HG03521 (cell line): ENCODE measurements at regions not wholly inside any gene's neighbourhood (a gene's known extent, or its start where the extent isn't known, plus 50 kb on each side); places are given as distances from the start of the nearest gene placed in this dataset.

Experiments used
- ATAC-seq: cut with Tn5 transposase; IDR thresholded peaks from one replicate; pipeline ENCODE4 v1.9.1; 2021; ENCODE audit warnings: mild to moderate bottlenecking, moderate library complexity; ENCODE audit not compliant: unreplicated experiment

GRCh38 chr18:45556222-45556621 lies 59.1 kb upstream of the SLC14A2 start:
- ATAC-seq: no peak

- ATAC-seq: no peak
Measured at GRCh38 chr18:45557287-45557686, 58.0 kb upstream of the SLC14A2 start.

GRCh38 chr18:45557779-45558178 lies 57.5 kb upstream of the SLC14A2 start:
- ATAC-seq: no peak

GRCh38 chr18:45559258-45559657 lies 56.0 kb upstream of the SLC14A2 start:
- no peak for ATAC-seq

- no peak for ATAC-seq
Measured at GRCh38 chr18:45560870-45561269, 54.4 kb upstream of the SLC14A2 start.

- no peak for ATAC-seq
Measured at GRCh38 chr18:45562567-45563479, 52.5 kb upstream of the SLC14A2 start.

- ATAC-seq: no peak
Measured at GRCh38 chr18:45565280-45565970, 49.9 kb upstream of the SLC14A2 start.
